ENCODE measurements at regions not wholly inside any gene's neighbourhood (a gene's known extent, or its start where the extent isn't known, plus 50 kb on each side); places are given as distances from the start of the nearest gene placed in this dataset.

DNA sequence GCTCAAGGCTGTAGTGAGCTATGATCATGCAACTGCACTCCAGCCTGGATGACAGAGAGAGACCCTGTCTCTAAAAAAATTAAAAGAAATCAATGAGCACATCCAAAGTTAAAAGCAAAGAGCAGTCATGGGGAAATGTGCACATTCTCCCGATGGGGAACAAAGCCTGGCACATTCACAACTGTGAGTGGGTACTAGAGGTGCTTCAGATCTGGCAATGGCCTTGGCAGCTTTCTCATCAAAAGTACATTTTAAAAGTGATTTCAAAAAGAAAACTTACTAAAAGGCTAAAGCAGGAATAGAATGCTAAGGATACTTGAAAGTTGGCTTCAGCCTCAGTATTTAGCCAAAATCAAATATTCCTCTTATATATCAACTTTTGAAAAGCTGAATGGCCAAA, 145.9 kb upstream of the MAOA start:
- no peak overlapping the region for H3K4me3 Mint-ChIP-seq (ENCODE audit: unreplicated experiment)
- no peaks in the 10 kb centered on the region for H3K9me3 Mint-ChIP-seq (ENCODE audit: unreplicated experiment)
- H3K36me3 Mint-ChIP-seq (ENCODE audit: unreplicated experiment) = no peaks in the 10 kb centered on the region
- no peak overlapping the region for H3K27ac Mint-ChIP-seq (ENCODE audit: unreplicated experiment)
- H3K4me1 Mint-ChIP-seq (ENCODE audit: low read depth, unreplicated experiment) = no peaks in the 10 kb centered on the region
- no peaks in the 10 kb centered on the region for H3K27me3 Mint-ChIP-seq (ENCODE audit: unreplicated experiment)
- TF ChIP-seq, protein P1, sequence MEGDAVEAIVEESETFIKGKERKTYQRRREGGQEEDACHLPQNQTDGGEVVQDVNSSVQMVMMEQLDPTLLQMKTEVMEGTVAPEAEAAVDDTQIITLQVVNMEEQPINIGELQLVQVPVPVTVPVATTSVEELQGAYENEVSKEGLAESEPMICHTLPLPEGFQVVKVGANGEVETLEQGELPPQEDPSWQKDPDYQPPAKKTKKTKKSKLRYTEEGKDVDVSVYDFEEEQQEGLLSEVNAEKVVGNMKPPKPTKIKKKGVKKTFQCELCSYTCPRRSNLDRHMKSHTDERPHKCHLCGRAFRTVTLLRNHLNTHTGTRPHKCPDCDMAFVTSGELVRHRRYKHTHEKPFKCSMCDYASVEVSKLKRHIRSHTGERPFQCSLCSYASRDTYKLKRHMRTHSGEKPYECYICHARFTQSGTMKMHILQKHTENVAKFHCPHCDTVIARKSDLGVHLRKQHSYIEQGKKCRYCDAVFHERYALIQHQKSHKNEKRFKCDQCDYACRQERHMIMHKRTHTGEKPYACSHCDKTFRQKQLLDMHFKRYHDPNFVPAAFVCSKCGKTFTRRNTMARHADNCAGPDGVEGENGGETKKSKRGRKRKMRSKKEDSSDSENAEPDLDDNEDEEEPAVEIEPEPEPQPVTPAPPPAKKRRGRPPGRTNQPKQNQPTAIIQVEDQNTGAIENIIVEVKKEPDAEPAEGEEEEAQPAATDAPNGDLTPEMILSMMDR (IDR thresholded peaks at IDR 0.05; ENCODE audit: partially characterized antibody, unreplicated experiment) = no peak
- no peak for DNase-seq

GRCh38 chrX:43513085-43513484, 143.0 kb upstream of the MAOA start:
- no peaks in the 10 kb centered on the region for H3K9me3 Mint-ChIP-seq (ENCODE audit: unreplicated experiment)
- TF ChIP-seq, protein P1 (IDR thresholded peaks at IDR 0.05; ENCODE audit: partially characterized antibody, unreplicated experiment) = no peak
- no peaks in the 10 kb centered on the region for H3K4me1 Mint-ChIP-seq (ENCODE audit: low read depth, unreplicated experiment)
- H3K36me3 Mint-ChIP-seq (ENCODE audit: unreplicated experiment) = no peaks in the 10 kb centered on the region
- no peak for DNase-seq
- H3K4me3 Mint-ChIP-seq (ENCODE audit: unreplicated experiment) = no peak overlapping the region
- no peaks in the 10 kb centered on the region for H3K27me3 Mint-ChIP-seq (ENCODE audit: unreplicated experiment)
- no peak overlapping the region for H3K27ac Mint-ChIP-seq (ENCODE audit: unreplicated experiment)

- no peak overlapping the region for H3K27ac Mint-ChIP-seq (ENCODE audit: unreplicated experiment)
- no peak overlapping the region for H3K4me3 Mint-ChIP-seq (ENCODE audit: unreplicated experiment)
- no peaks in the 10 kb centered on the region for H3K27me3 Mint-ChIP-seq (ENCODE audit: unreplicated experiment)
- no peak for DNase-seq
- no peaks in the 10 kb centered on the region for H3K4me1 Mint-ChIP-seq (ENCODE audit: low read depth, unreplicated experiment)
- TF ChIP-seq, protein P1 (IDR thresholded peaks at IDR 0.05; ENCODE audit: partially characterized antibody, unreplicated experiment) = no peak
- no peaks in the 10 kb centered on the region for H3K36me3 Mint-ChIP-seq (ENCODE audit: unreplicated experiment)
- no peaks in the 10 kb centered on the region for H3K9me3 Mint-ChIP-seq (ENCODE audit: unreplicated experiment)
Observed at GRCh38 chrX:43514820-43515219, 141.3 kb upstream of the MAOA start.

GRCh38 chrX:43522582-43522981, 133.5 kb upstream of the MAOA start:
- DNase-seq = no peak
- Mint-ChIP-seq H3K27me3 (ENCODE audit: unreplicated experiment) (no peaks in the 10 kb centered on the region), H3K36me3 (ENCODE audit: unreplicated experiment) (no peaks in the 10 kb centered on the region), H3K4me1 (ENCODE audit: low read depth, unreplicated experiment) (no peaks in the 10 kb centered on the region), H3K4me3 (ENCODE audit: unreplicated experiment) (no peak overlapping the region), H3K9me3 (ENCODE audit: unreplicated experiment) (no peaks in the 10 kb centered on the region), H3K27ac (ENCODE audit: unreplicated experiment) (no peak overlapping the region)
- TF ChIP-seq, protein P1 (IDR thresholded peaks at IDR 0.05; ENCODE audit: partially characterized antibody, unreplicated experiment) = no peak

- H3K4me3 Mint-ChIP-seq (ENCODE audit: unreplicated experiment) = no peak overlapping the region
- DNase-seq = no peak
- peaks cover 1% of the 10 kb centered on the region for H3K9me3 Mint-ChIP-seq (ENCODE audit: unreplicated experiment)
- no peak overlapping the region for H3K27ac Mint-ChIP-seq (ENCODE audit: unreplicated experiment)
- no peaks in the 10 kb centered on the region for H3K4me1 Mint-ChIP-seq (ENCODE audit: low read depth, unreplicated experiment)
- no peaks in the 10 kb centered on the region for H3K36me3 Mint-ChIP-seq (ENCODE audit: unreplicated experiment)
- TF ChIP-seq, protein P1 (IDR thresholded peaks at IDR 0.05; ENCODE audit: partially characterized antibody, unreplicated experiment) = no peak
- H3K27me3 Mint-ChIP-seq (ENCODE audit: unreplicated experiment) = no peaks in the 10 kb centered on the region
Observed at GRCh38 chrX:43525901-43526610, 130.0 kb upstream of the MAOA start.
